CD14-positive monocyte (primary cell): ENCODE measurements at regions not wholly inside any gene's neighbourhood (a gene's known extent, or its start where the extent isn't known, plus 50 kb on each side); places are given as distances from the start of the nearest gene placed in this dataset.
"Not testable (repeated sequence)": the region's sequence is repeated elsewhere in the genome, so short reads cannot be mapped to it uniquely, and the experiment has no call there.

ENCODE experiments used
- DNase-seq, 3 donors: peaks; one replicate each; pipeline ENCODE4 v3.0.0-alpha.2; 2011 to 2022
- H2AFZ ChIP-seq: 2 replicates; pipeline ENCODE4 v1.6.0; 2012; ENCODE audit warnings: mild to moderate bottlenecking, low read depth, low read length, inconsistent platforms; ENCODE audit not compliant: insufficient read depth, poor library complexity, severe bottlenecking
- H3K27ac ChIP-seq, 2 donors: 1 replicate in 1 of 2; 2 replicates in 1 of 2; pipeline ENCODE4 v1.5.1; 2012 to 2013; ENCODE audit warnings: low read length in 2 of 2, control low read depth in 1 of 2, inconsistent platforms in 1 of 2, low read depth in 1 of 2, mild to moderate bottlenecking in 1 of 2
- H3K27me3 ChIP-seq, 2 donors: one replicate each; pipeline versions ENCODE4 v1.6.0 to v1.6.1; 2011 to 2013; ENCODE audit warnings: low read length in 2 of 2; ENCODE audit not compliant: control insufficient read depth in 2 of 2, insufficient read depth in 2 of 2
- H3K36me3 ChIP-seq, 2 donors: replicated peaks in 1 of 2; 1 replicate in 1 of 2; 2 replicates in 1 of 2; pipeline versions ENCODE4 v1.5.1 to v1.6.1; 2012 to 2013; ENCODE audit warnings: low read length in 2 of 2, control low read depth in 1 of 2, inconsistent platforms in 1 of 2, mild to moderate bottlenecking in 1 of 2; ENCODE audit not compliant: insufficient read depth in 2 of 2, control insufficient read depth in 1 of 2
- H3K4me1 ChIP-seq, 2 donors: 1 replicate in 1 of 2; 2 replicates in 1 of 2; pipeline versions ENCODE4 v1.5.1 to v1.6.1; 2012 to 2013; ENCODE audit warnings: low read length in 2 of 2, control low read depth in 1 of 2, inconsistent platforms in 1 of 2, mild to moderate bottlenecking in 1 of 2, moderate library complexity in 1 of 2; ENCODE audit not compliant: insufficient read depth in 2 of 2, control insufficient read depth in 1 of 2
- H3K4me2 ChIP-seq: replicated peaks from 2 replicates; pipeline ENCODE3; 2012; ENCODE audit warnings: low read length, moderate library complexity, mild to moderate bottlenecking; ENCODE audit not compliant: poor library complexity, severe bottlenecking; ENCODE audit errors: extremely low read depth
- H3K4me3 ChIP-seq, 3 experiments: fragments of 200-600 bp in 1 of 3; sonication (generic) in 1 of 3; replicated peaks in 1 of 3; 1 replicate in 2 of 3; 2 replicates in 1 of 3; pipeline ENCODE4 v1.5.1; 2011 to 2013; ENCODE audit warnings: low read length in 3 of 3, mild to moderate bottlenecking in 3 of 3, control low read depth in 2 of 3, low read depth in 2 of 3, inconsistent platforms in 1 of 3, moderate library complexity in 1 of 3
- H3K79me2 ChIP-seq: 2 replicates; pipeline ENCODE4 v1.6.0; 2012; ENCODE audit warnings: mild to moderate bottlenecking, control low read depth, inconsistent platforms, low read length, moderate library complexity; ENCODE audit not compliant: insufficient read depth
- H3K9ac ChIP-seq: 2 replicates; pipeline ENCODE4 v1.6.0; 2017; ENCODE audit warnings: low read length, mild to moderate bottlenecking; ENCODE audit not compliant: insufficient read depth, poor library complexity, severe bottlenecking
- H3K9me3 ChIP-seq, 2 donors: replicated peaks in 1 of 2; 1 replicate in 1 of 2; 2 replicates in 1 of 2; pipeline versions ENCODE4 v1.5.1 to v1.6.1; 2012 to 2013; ENCODE audit warnings: low read length in 2 of 2, control low read depth in 1 of 2; ENCODE audit not compliant: control insufficient read depth in 1 of 2, insufficient read depth in 1 of 2
- H4K20me1 ChIP-seq: 2 replicates; pipeline ENCODE4 v1.6.0; 2012; ENCODE audit warnings: mild to moderate bottlenecking, low read length, control low read depth, moderate library complexity; ENCODE audit not compliant: insufficient read depth
- H3K27ac Mint-ChIP-seq, 7 donors: one replicate each; pipeline ENCODE4 v1.8.0; 2020; ENCODE audit warnings: mild to moderate bottlenecking in 7 of 7, mixed read lengths in 7 of 7, moderate library complexity in 6 of 7, inconsistent platforms in 2 of 7
- H3K27me3 Mint-ChIP-seq, 3 donors: one replicate each; pipeline ENCODE4 v1.8.0; 2021 to 2022; ENCODE audit warnings: low read depth in 3 of 3, mild to moderate bottlenecking in 3 of 3, mixed read lengths in 3 of 3, moderate library complexity in 3 of 3, inconsistent platforms in 1 of 3
- H3K36me3 Mint-ChIP-seq, 2 donors: one replicate each; pipeline ENCODE4 v1.8.0; 2020; ENCODE audit warnings: mixed read lengths in 2 of 2, inconsistent platforms in 1 of 2, mild to moderate bottlenecking in 1 of 2
- H3K4me1 Mint-ChIP-seq: one replicate; pipeline ENCODE4 v1.8.0; 2020; ENCODE audit warnings: mild to moderate bottlenecking, mixed read lengths
- H3K4me3 Mint-ChIP-seq, 2 donors: one replicate each; pipeline ENCODE4 v1.8.0; 2020; ENCODE audit warnings: mild to moderate bottlenecking in 2 of 2, mixed read lengths in 2 of 2, moderate library complexity in 1 of 2
- H3K9me3 Mint-ChIP-seq, 7 donors: one replicate each; pipeline ENCODE4 v1.8.0; 2020 to 2022; ENCODE audit warnings: mixed read lengths in 7 of 7, mild to moderate bottlenecking in 6 of 7, moderate library complexity in 6 of 7, inconsistent platforms in 2 of 7
- WGBS: methylation state at CpG from one replicate; pipeline ENCODE4 v1.1.5; 2013; ENCODE audit warnings: missing lambda C conversion rate; ENCODE audit not compliant: insufficient coverage; 5-methylcytosine and 5-hydroxymethylcytosine counted together
- intact Hi-C, 2 donors: fragments of 100-400 bp; cut with micrococcal nuclease; formaldehyde crosslinking; loops; one replicate each; pipeline versions ENCODE4 v1.15.0 to v1.15.1; 2023
- TF ChIP-seq, protein P1 (sequence below): fragments of 200-600 bp; IDR thresholded peaks from one replicate; pipeline ENCODE4 v1.8.0; 2022; ENCODE audit warnings: antibody characterized with exemption, mild to moderate bottlenecking

GRCh38 chrX:65932173-65933084 lies 107.5 kb downstream of the VSIG4 start:
- Mint-ChIP-seq H3K27ac (peak overlapping the region in 1 of 7 donors; percentile 77), H3K36me3 (peaks cover under 1 to 2% of the 10 kb centered on the region in 2 donors), H3K27me3 (peaks cover 0 to 45% (median 2%) of the 10 kb centered on the region in 3 donors), H3K4me1 (peaks cover 1% of the 10 kb centered on the region), H3K4me3 (no peak overlapping the region), H3K9me3 (peaks cover 7 to 26% (median 18%) of the 10 kb centered on the region in 7 donors)
- Histone ChIP-seq H3K79me2 (no peaks in the 10 kb centered on the region), H3K27ac (no peak overlapping the region), H3K27me3 (peaks cover 0 to 21% of the 10 kb centered on the region in 2 donors), H4K20me1 (no peaks in the 10 kb centered on the region), H2AFZ (no peak overlapping the region), H3K4me2 (no peak overlapping the region), H3K9ac (no peak overlapping the region), H3K4me1 (no peaks in the 10 kb centered on the region), H3K36me3 (no peaks in the 10 kb centered on the region), H3K4me3 (no peak overlapping the region), H3K9me3 (peaks cover 3 to 11% of the 10 kb centered on the region in 2 donors)
- DNase-seq: no peak
- intact Hi-C loops: no loop called here
- WGBS: 100% methylated on average over 1 of the region's 10 CpGs
- TF ChIP-seq, protein P1, sequence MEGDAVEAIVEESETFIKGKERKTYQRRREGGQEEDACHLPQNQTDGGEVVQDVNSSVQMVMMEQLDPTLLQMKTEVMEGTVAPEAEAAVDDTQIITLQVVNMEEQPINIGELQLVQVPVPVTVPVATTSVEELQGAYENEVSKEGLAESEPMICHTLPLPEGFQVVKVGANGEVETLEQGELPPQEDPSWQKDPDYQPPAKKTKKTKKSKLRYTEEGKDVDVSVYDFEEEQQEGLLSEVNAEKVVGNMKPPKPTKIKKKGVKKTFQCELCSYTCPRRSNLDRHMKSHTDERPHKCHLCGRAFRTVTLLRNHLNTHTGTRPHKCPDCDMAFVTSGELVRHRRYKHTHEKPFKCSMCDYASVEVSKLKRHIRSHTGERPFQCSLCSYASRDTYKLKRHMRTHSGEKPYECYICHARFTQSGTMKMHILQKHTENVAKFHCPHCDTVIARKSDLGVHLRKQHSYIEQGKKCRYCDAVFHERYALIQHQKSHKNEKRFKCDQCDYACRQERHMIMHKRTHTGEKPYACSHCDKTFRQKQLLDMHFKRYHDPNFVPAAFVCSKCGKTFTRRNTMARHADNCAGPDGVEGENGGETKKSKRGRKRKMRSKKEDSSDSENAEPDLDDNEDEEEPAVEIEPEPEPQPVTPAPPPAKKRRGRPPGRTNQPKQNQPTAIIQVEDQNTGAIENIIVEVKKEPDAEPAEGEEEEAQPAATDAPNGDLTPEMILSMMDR: no peak

DNA sequence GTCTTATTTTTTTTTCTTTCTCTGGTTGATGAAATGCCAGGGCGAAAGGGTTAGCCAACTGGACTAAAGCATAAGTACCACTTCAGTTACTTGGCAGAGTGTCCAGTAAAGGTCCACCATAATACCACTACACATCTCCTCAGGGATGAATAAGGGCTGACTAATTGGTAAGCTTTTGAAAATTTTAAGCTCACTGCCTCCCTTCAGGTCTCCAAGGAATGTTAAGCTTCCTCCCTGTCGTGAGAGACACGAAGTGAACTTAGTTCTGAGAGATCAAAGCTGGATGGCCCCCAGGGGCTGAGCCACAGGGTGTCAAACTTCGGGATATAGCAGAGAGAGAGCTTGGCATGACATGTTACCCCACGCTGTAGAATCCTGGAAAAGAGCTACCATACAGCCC lies 111.4 kb downstream of the VSIG4 start:
- no peak overlapping the region for H3K9ac ChIP-seq
- H3K9me3 ChIP-seq: peaks cover 8 to 11% of the 10 kb centered on the region in 2 donors
- peaks cover 5 to 31% (median 13%) of the 10 kb centered on the region in 7 donors for H3K9me3 Mint-ChIP-seq
- H3K27ac ChIP-seq: no peak overlapping the region
- no peaks in the 10 kb centered on the region for H3K79me2 ChIP-seq
- H3K27ac Mint-ChIP-seq: no peak overlapping the region
- no peaks in the 10 kb centered on the region for H4K20me1 ChIP-seq
- H3K36me3 Mint-ChIP-seq: peaks cover 2% of the 10 kb centered on the region in 2 donors
- peaks cover 0 to 50% (median 2%) of the 10 kb centered on the region in 3 donors for H3K27me3 Mint-ChIP-seq
- no peak overlapping the region for H2AFZ ChIP-seq
- H3K4me1 Mint-ChIP-seq: peaks cover 37% of the 10 kb centered on the region
- H3K4me3 ChIP-seq: no peak overlapping the region
- TF ChIP-seq, protein P1: no peak
- WGBS: no CpG with 5 or more reads among the region's 5 CpGs
- H3K4me3 Mint-ChIP-seq: no peak overlapping the region
- peaks cover 29 to 37% of the 10 kb centered on the region in 2 donors for H3K4me1 ChIP-seq
- peaks cover 0 to 28% of the 10 kb centered on the region in 2 donors for H3K27me3 ChIP-seq
- intact Hi-C loops: no loop called here
- H3K4me2 ChIP-seq: no peak overlapping the region
- DNase-seq: no peak
- H3K36me3 ChIP-seq: no peaks in the 10 kb centered on the region

- DNase-seq, H3K27ac ChIP-seq, H3K79me2 ChIP-seq, H4K20me1 ChIP-seq, intact Hi-C loops, H3K9me3 ChIP-seq, H3K9ac ChIP-seq, H3K4me3 Mint-ChIP-seq, H3K36me3 Mint-ChIP-seq, H3K4me3 ChIP-seq, H2AFZ ChIP-seq, H3K36me3 ChIP-seq, H3K4me2 ChIP-seq: not testable (repeated sequence)
- Mint-ChIP-seq H3K27ac (peak overlapping the region in 1 of 7 donors; percentile 68), H3K27me3 (peaks cover 0 to 55% (median 2%) of the 10 kb centered on the region in 3 donors), H3K4me1 (peaks cover 47% of the 10 kb centered on the region), H3K9me3 (peaks cover 2 to 26% (median 9%) of the 10 kb centered on the region in 7 donors)
- peaks cover 30 to 47% of the 10 kb centered on the region in 2 donors for H3K4me1 ChIP-seq
- H3K27me3 ChIP-seq: peaks cover 0 to 36% of the 10 kb centered on the region in 2 donors
- WGBS: no CpG with 5 or more reads among the region's 3 CpGs
Observed at GRCh38 chrX:65927386-65927785, 112.5 kb downstream of the VSIG4 start.
